Kidney (tissue), 13 donors: ENCODE measurements at regions not wholly inside any gene's neighbourhood (a gene's known extent, or its start where the extent isn't known, plus 50 kb on each side); places are given as distances from the start of the nearest gene placed in this dataset.

ENCODE experiments used
- DNase-seq, 5 donors: peaks; one replicate each; pipeline ENCODE4 v3.0.0-alpha.2; 2013 to 2020
- FAIRE-seq: peaks from 2 replicates; lab custom pipeline; 2012; peaks lifted over from hg19 to GRCh38; lab: Jason Lieb, UNC
- H3K27ac ChIP-seq, 2 donors: one replicate each; pipeline ENCODE4 v1.7.0; 2013; ENCODE audit warnings: low read depth in 2 of 2, low read length in 2 of 2, inconsistent platforms in 1 of 2
- H3K27me3 ChIP-seq: one replicate; pipeline ENCODE4 v1.7.1; 2013; ENCODE audit warnings: low read length, inconsistent platforms; ENCODE audit not compliant: control insufficient read depth, insufficient read depth
- H3K36me3 ChIP-seq, 3 donors: one replicate each; pipeline versions ENCODE4 v1.7.0 to v1.7.1; 2013; ENCODE audit warnings: low read length in 3 of 3, control low read depth in 1 of 3, inconsistent platforms in 1 of 3; ENCODE audit not compliant: insufficient read depth in 3 of 3, control insufficient read depth in 2 of 3
- H3K4me1 ChIP-seq, 3 donors: one replicate each; pipeline versions ENCODE4 v1.7.0 to v1.7.1; 2013; ENCODE audit warnings: low read length in 3 of 3, inconsistent platforms in 1 of 3, low read depth in 1 of 3; ENCODE audit not compliant: control insufficient read depth in 2 of 3, insufficient read depth in 2 of 3
- H3K4me3 ChIP-seq, 3 donors: one replicate each; pipeline versions ENCODE4 v1.7.0 to v1.8.1; 2013; ENCODE audit warnings: low read length in 3 of 3, control low read depth in 1 of 3, inconsistent platforms in 1 of 3
- H3K9ac ChIP-seq, 3 donors: one replicate each; pipeline versions ENCODE4 v1.7.0 to v1.7.1; 2013; ENCODE audit warnings: low read length in 3 of 3, control low read depth in 1 of 3, inconsistent platforms in 1 of 3
- H3K9me3 ChIP-seq, 3 donors: one replicate each; pipeline versions ENCODE4 v1.7.0 to v1.7.1; 2013; ENCODE audit warnings: low read length in 3 of 3, control low read depth in 1 of 3, inconsistent platforms in 1 of 3; ENCODE audit not compliant: control insufficient read depth in 2 of 3, insufficient read depth in 1 of 3
- intact Hi-C: fragments of 100-400 bp; cut with DNase I; formaldehyde crosslinking; loops from one replicate; pipeline ENCODE4 v1.11.1; 2022
- TF ChIP-seq, protein P1 (sequence below): IDR thresholded peaks from 3 replicates; pipeline ENCODE4 v1.5.1; 2012; ENCODE audit warnings: mild to moderate bottlenecking, moderate library complexity, borderline replicate concordance; ENCODE audit not compliant: insufficient read depth; ENCODE audit errors: extremely low read depth
- donor health status: control.
- donor health status: control.
- donor health status: control.
- donor health status: control.
- donor health status: control.
- donor health status: DM: yes; HTN: yes; CAD: no.
- donor health status: Normal renal cell carcinoma (clear cell type).

DNA sequence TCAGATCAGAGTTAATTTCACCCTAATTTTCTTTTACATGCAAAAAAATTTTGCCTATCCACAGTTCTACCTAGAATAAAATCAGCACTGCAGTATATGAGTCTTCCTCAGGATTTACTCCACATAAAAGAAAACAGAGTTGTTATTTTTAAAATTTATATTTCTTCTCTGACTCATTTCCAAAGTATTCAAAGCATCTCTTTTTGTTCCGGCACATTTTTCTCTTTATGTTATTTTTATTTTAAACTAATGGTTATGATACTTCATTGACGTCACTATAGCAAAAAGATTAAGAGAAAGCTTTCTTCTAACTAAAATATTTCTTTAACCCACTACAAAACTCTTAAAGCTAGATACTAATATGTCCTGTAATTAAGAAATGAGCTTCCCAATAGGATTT, 590.4 kb downstream of the PRELID2 start:
- no peak overlapping the region for H3K4me3 ChIP-seq
- H3K9me3 ChIP-seq: no peaks in the 10 kb centered on the region
- no peak for DNase-seq
- H3K9ac ChIP-seq: no peak overlapping the region
- H3K27me3 ChIP-seq: no peaks in the 10 kb centered on the region
- no peaks in the 10 kb centered on the region for H3K4me1 ChIP-seq
- FAIRE-seq: no peak
- no peaks in the 10 kb centered on the region for H3K36me3 ChIP-seq
- TF ChIP-seq, protein P1, sequence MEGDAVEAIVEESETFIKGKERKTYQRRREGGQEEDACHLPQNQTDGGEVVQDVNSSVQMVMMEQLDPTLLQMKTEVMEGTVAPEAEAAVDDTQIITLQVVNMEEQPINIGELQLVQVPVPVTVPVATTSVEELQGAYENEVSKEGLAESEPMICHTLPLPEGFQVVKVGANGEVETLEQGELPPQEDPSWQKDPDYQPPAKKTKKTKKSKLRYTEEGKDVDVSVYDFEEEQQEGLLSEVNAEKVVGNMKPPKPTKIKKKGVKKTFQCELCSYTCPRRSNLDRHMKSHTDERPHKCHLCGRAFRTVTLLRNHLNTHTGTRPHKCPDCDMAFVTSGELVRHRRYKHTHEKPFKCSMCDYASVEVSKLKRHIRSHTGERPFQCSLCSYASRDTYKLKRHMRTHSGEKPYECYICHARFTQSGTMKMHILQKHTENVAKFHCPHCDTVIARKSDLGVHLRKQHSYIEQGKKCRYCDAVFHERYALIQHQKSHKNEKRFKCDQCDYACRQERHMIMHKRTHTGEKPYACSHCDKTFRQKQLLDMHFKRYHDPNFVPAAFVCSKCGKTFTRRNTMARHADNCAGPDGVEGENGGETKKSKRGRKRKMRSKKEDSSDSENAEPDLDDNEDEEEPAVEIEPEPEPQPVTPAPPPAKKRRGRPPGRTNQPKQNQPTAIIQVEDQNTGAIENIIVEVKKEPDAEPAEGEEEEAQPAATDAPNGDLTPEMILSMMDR: no peak
- intact Hi-C loops: no loop called here
- no peak overlapping the region for H3K27ac ChIP-seq

DNA sequence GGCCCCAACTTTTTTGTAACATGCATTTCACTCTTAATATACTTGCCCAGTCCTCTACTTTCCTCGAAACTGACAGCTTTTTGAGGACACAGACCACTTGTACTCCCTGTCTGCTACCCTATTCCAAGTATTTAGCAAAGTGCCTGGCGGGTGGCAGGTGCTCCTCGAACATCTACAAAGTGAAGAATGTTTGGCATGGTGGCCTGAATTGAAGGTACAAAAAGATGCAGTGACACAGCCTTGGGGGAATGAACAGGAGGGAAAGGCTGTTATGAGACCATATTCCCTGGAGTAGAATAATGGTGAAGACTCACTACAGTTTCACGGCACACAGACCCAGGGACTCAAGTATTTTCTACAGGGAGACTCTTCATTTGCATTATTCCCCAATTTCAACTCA, 590.9 kb downstream of the PRELID2 start:
- DNase-seq: no peak
- no peak for FAIRE-seq
- Histone ChIP-seq H3K36me3 (no peaks in the 10 kb centered on the region), H3K27me3 (no peaks in the 10 kb centered on the region), H3K27ac (no peak overlapping the region), H3K9ac (no peak overlapping the region), H3K4me3 (no peak overlapping the region), H3K9me3 (no peaks in the 10 kb centered on the region), H3K4me1 (no peaks in the 10 kb centered on the region)
- intact Hi-C loops: no loop called here
- TF ChIP-seq, protein P1: no peak

DNA sequence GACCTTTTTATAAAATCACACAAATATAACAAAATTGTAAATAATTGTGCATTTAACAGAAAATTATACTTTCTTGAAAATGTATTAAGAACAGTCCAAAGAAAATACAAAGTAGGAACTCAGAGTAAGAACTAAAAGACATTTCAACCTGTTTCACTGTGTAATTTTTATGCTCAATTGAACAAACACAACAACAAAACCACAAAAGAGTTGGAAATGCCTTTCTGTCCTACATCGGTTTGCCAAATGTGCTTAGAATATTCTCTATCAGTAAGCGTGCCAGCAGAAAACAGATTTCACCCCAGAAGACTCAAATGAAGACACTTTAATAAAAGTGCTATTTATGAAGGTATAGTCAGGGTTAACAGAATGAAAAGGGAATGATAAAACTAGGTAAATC, 592.1 kb downstream of the PRELID2 start:
- TF ChIP-seq, protein P1: no peak
- H3K9me3 ChIP-seq: no peaks in the 10 kb centered on the region
- no peaks in the 10 kb centered on the region for H3K27me3 ChIP-seq
- H3K4me1 ChIP-seq: no peaks in the 10 kb centered on the region
- no peak overlapping the region for H3K4me3 ChIP-seq
- intact Hi-C loops: no loop called here
- no peak for FAIRE-seq
- no peak overlapping the region for H3K9ac ChIP-seq
- H3K36me3 ChIP-seq: no peaks in the 10 kb centered on the region
- no peak for DNase-seq
- no peak overlapping the region for H3K27ac ChIP-seq

DNA sequence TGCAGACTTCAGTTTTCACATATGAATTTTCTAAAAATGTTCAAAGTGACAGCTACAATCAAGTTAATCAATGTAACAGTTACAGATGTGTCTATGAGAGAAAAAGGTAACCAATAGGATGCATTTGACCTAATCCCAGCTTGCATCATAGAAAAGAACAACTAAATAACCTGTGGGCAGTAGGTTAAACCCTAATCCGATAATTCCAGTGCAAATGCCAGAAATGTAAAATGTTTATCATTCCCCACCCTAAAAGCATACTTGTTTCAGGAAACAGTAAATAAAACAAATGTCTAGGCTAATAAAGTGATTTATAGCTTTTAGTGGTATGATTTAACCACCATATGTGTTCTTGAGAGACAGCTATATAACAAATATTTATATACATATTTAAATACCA, 592.6 kb downstream of the PRELID2 start:
- no peak overlapping the region for H3K4me3 ChIP-seq
- H3K4me1 ChIP-seq: peaks cover 0 to 3% (median 0%) of the 10 kb centered on the region in 3 donors
- intact Hi-C loops: no loop called here
- DNase-seq (no peak), FAIRE-seq (no peak)
- TF ChIP-seq, protein P1: no peak
- no peak overlapping the region for H3K27ac ChIP-seq
- no peaks in the 10 kb centered on the region for H3K9me3 ChIP-seq
- H3K36me3 ChIP-seq: no peaks in the 10 kb centered on the region
- H3K9ac ChIP-seq: no peak overlapping the region
- H3K27me3 ChIP-seq: no peaks in the 10 kb centered on the region
